ENCODE measurements at regions not wholly inside any gene's neighbourhood (a gene's known extent, or its start where the extent isn't known, plus 50 kb on each side); places are given as distances from the start of the nearest gene placed in this dataset.

- TF ChIP-seq ZNF8 (CRISPR knock-in tag; IDR thresholded peaks at IDR 0.05) (no peak), TOX (CRISPR knock-in tag; IDR thresholded peaks at IDR 0.05; ENCODE audit: borderline replicate concordance) (no peak), ESRRG (CRISPR knock-in tag; IDR thresholded peaks at IDR 0.05) (no peak), GLIS3 (CRISPR knock-in tag; IDR thresholded peaks at IDR 0.05) (no peak), ZNF565 (CRISPR knock-in tag; conservative IDR thresholded peaks at IDR 0.05; ENCODE audit: low read depth) (no peak), PPARA (CRISPR knock-in tag; IDR thresholded peaks at IDR 0.05; ENCODE audit: borderline replicate concordance) (no peak), ZFP30 (CRISPR knock-in tag; IDR thresholded peaks at IDR 0.05) (no peak), ARNTL (CRISPR knock-in tag; IDR thresholded peaks at IDR 0.05; ENCODE audit: borderline replicate concordance, low read depth) (no peak), SNAI2 (CRISPR knock-in tag; IDR thresholded peaks at IDR 0.05) (no peak), ZFP3 (CRISPR knock-in tag; IDR thresholded peaks at IDR 0.05) (no peak), ZC3H10 (CRISPR knock-in tag; IDR thresholded peaks at IDR 0.05) (no peak)
- TF ChIP-seq, protein P1, sequence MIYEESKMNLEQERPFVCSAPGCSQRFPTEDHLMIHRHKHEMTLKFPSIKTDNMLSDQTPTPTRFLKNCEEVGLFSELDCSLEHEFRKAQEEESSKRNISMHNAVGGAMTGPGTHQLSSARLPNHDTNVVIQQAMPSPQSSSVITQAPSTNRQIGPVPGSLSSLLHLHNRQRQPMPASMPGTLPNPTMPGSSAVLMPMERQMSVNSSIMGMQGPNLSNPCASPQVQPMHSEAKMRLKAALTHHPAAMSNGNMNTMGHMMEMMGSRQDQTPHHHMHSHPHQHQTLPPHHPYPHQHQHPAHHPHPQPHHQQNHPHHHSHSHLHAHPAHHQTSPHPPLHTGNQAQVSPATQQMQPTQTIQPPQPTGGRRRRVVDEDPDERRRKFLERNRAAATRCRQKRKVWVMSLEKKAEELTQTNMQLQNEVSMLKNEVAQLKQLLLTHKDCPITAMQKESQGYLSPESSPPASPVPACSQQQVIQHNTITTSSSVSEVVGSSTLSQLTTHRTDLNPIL (CRISPR knock-in tag; IDR thresholded peaks at IDR 0.05; ENCODE audit: low read depth) = no peak
- no peak for ATAC-seq
Measured at GRCh38 chr1:213689260-213689659, 298.5 kb upstream of the PROX1 start.

DNA sequence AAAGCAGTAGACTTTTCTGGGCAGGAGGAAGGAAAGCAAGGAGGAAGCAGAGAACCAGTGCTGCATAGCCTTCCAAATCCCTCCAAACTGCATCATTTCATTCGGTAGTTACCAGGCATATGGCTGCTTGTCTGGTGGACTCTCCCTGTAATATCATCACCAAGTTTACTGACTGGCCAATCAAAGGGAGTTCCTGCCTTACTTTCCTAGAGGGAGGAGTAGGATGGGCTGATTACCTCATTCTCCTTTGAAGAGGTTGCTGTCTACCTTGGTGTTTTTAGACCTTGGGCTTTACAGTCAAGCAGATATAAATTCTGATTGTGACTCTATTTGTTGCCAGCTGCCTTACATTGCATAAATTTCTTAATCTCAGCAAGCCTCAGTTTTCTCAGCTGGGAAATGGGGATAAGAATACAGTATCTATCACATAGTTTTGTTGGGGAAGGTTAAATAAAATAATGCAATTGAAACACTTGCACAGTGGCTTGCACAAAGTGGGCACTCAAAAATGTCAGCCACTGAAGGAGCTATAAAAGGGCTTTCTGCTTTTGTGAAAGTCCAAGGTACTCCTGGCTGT lies 297.3 kb upstream of the PROX1 start:
- ATAC-seq = no peak
- TF ChIP-seq ISL1 (CRISPR knock-in tag; IDR thresholded peaks at IDR 0.05) (no peak), ARNTL (CRISPR knock-in tag; IDR thresholded peaks at IDR 0.05; ENCODE audit: borderline replicate concordance, low read depth) (no peak), ZFP30 (CRISPR knock-in tag; IDR thresholded peaks at IDR 0.05) (no peak), SNAI2 (CRISPR knock-in tag; IDR thresholded peaks at IDR 0.05) (no peak), GLIS3 (CRISPR knock-in tag; IDR thresholded peaks at IDR 0.05) (no peak), BACH2 (CRISPR knock-in tag; IDR thresholded peaks at IDR 0.05; ENCODE audit: borderline replicate concordance) (no peak), ZNF565 (CRISPR knock-in tag; conservative IDR thresholded peaks at IDR 0.05; ENCODE audit: low read depth) (no peak), CSRNP3 (CRISPR knock-in tag; IDR thresholded peaks at IDR 0.05) (no peak), TOX (CRISPR knock-in tag; IDR thresholded peaks at IDR 0.05; ENCODE audit: borderline replicate concordance) (no peak), ZNF70 (CRISPR knock-in tag; IDR thresholded peaks at IDR 0.05) (no peak), ZNF8 (CRISPR knock-in tag; IDR thresholded peaks at IDR 0.05) (no peak), ZFP3 (CRISPR knock-in tag; IDR thresholded peaks at IDR 0.05) (no peak), ESRRG (CRISPR knock-in tag; IDR thresholded peaks at IDR 0.05) (no peak), ZC3H10 (CRISPR knock-in tag; IDR thresholded peaks at IDR 0.05) (no peak), PPARA (CRISPR knock-in tag; IDR thresholded peaks at IDR 0.05; ENCODE audit: borderline replicate concordance) (no peak), OSR1 (CRISPR knock-in tag; IDR thresholded peaks at IDR 0.05) (no peak)
- TF ChIP-seq, protein P1 (CRISPR knock-in tag; IDR thresholded peaks at IDR 0.05; ENCODE audit: low read depth) = no peak
- TF ChIP-seq, protein P2, sequence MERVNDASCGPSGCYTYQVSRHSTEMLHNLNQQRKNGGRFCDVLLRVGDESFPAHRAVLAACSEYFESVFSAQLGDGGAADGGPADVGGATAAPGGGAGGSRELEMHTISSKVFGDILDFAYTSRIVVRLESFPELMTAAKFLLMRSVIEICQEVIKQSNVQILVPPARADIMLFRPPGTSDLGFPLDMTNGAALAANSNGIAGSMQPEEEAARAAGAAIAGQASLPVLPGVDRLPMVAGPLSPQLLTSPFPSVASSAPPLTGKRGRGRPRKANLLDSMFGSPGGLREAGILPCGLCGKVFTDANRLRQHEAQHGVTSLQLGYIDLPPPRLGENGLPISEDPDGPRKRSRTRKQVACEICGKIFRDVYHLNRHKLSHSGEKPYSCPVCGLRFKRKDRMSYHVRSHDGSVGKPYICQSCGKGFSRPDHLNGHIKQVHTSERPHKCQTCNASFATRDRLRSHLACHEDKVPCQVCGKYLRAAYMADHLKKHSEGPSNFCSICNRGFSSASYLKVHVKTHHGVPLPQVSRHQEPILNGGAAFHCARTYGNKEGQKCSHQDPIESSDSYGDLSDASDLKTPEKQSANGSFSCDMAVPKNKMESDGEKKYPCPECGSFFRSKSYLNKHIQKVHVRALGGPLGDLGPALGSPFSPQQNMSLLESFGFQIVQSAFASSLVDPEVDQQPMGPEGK (CRISPR knock-in tag; IDR thresholded peaks at IDR 0.05; ENCODE audit: borderline replicate concordance) = no peak
- TF ChIP-seq, protein P3, sequence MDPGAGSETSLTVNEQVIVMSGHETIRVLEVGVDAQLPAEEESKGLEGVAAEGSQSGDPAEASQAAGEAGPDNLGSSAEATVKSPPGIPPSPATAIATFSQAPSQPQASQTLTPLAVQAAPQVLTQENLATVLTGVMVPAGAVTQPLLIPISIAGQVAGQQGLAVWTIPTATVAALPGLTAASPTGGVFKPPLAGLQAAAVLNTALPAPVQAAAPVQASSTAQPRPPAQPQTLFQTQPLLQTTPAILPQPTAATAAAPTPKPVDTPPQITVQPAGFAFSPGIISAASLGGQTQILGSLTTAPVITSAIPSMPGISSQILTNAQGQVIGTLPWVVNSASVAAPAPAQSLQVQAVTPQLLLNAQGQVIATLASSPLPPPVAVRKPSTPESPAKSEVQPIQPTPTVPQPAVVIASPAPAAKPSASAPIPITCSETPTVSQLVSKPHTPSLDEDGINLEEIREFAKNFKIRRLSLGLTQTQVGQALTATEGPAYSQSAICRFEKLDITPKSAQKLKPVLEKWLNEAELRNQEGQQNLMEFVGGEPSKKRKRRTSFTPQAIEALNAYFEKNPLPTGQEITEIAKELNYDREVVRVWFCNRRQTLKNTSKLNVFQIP (CRISPR knock-in tag; IDR thresholded peaks at IDR 0.05; ENCODE audit: borderline replicate concordance, low read depth) = no peak

- TF ChIP-seq TSHZ2 (CRISPR knock-in tag; IDR thresholded peaks at IDR 0.05) (no peak), SNAI2 (CRISPR knock-in tag; IDR thresholded peaks at IDR 0.05) (no peak), ZC3H10 (CRISPR knock-in tag; IDR thresholded peaks at IDR 0.05) (no peak), TOX (CRISPR knock-in tag; IDR thresholded peaks at IDR 0.05; ENCODE audit: borderline replicate concordance) (no peak), ZNF70 (CRISPR knock-in tag; IDR thresholded peaks at IDR 0.05) (no peak)
- no peak for ATAC-seq
Measured at GRCh38 chr1:213692321-213692720, 295.5 kb upstream of the PROX1 start.

Measured in SK-N-SH treated with all-trans-retinoic acid at 6 μM for 48 hours (cell line).